Testis (tissue), 2 donors: ENCODE measurements at regions not wholly inside any gene's neighbourhood (a gene's known extent, or its start where the extent isn't known, plus 50 kb on each side); places are given as distances from the start of the nearest gene placed in this dataset.

Experiments
- DNase-seq: peaks from one replicate; pipeline ENCODE4 v3.0.0-alpha.2; 2019
- H3K27ac ChIP-seq, 2 donors: fragments of 200-600 bp; sonication (generic); one replicate each; pipeline ENCODE4 v1.5.1; 2019
- H3K27me3 ChIP-seq: fragments of 200-600 bp; sonication (generic); one replicate; pipeline ENCODE4 v1.5.1; 2019
- H3K36me3 ChIP-seq: fragments of 200-600 bp; sonication (generic); one replicate; pipeline ENCODE4 v1.5.1; 2017; ENCODE audit warnings: low read depth; ENCODE audit errors: missing control alignments
- H3K4me1 ChIP-seq: fragments of 200-600 bp; sonication (generic); one replicate; pipeline ENCODE4 v1.5.1; 2019
- H3K4me3 ChIP-seq, 2 donors: fragments of 200-600 bp; sonication (generic); one replicate each; pipeline ENCODE4 v1.5.1; 2017 to 2019
- H3K9me3 ChIP-seq: fragments of 200-600 bp; sonication (generic); one replicate; pipeline ENCODE4 v1.5.1; 2017
- CTCF ChIP-seq, 3 experiments: fragments of 450-650 bp in 2 of 3; fragments of 200-600 bp in 1 of 3; sonication (generic) in 1 of 3; IDR thresholded peaks; one replicate each; pipeline ENCODE4 v1.5.1; 2016 to 2019; ENCODE audit warnings: antibody characterized with exemption in 3 of 3, mild to moderate bottlenecking in 2 of 3, moderate library complexity in 1 of 3
- POLR2A ChIP-seq: fragments of 450-650 bp; IDR thresholded peaks from one replicate; pipeline ENCODE4 v1.6.1; 2017; ENCODE audit warnings: antibody characterized with exemption, mild to moderate bottlenecking, moderate library complexity
- WGBS, 2 donors: methylation state at CpG; one replicate each; pipeline ENCODE4 v1.1.5; 2018; 5-methylcytosine and 5-hydroxymethylcytosine counted together
- intact Hi-C: fragments of 100-400 bp; cut with DNase I; formaldehyde crosslinking; loops from one replicate; pipeline ENCODE4 v1.15.1; 2023; ENCODE audit warnings: low total_unique reads

- no peak for DNase-seq
- 81 to 82% methylated on average over 5 of the region's 5 CpGs for WGBS, 2 donors
- Histone ChIP-seq H3K4me3 (no peak overlapping the region), H3K36me3 (no peaks in the 10 kb centered on the region), H3K27me3 (no peaks in the 10 kb centered on the region), H3K4me1 (no peaks in the 10 kb centered on the region), H3K27ac (no peak overlapping the region), H3K9me3 (no peaks in the 10 kb centered on the region)
- intact Hi-C loops: no loop called here
- TF ChIP-seq CTCF (IDR thresholded peaks at IDR 0.05) (no peak), POLR2A (no peak)
Observed at GRCh38 chr3:70742081-70742480, 429.6 kb upstream of the MDFIC2 start.

GRCh38 chr3:70740872-70741271 lies 428.4 kb upstream of the MDFIC2 start:
- no peaks in the 10 kb centered on the region for H3K4me1 ChIP-seq
- DNase-seq: no peak
- intact Hi-C loops: no loop called here
- no peaks in the 10 kb centered on the region for H3K36me3 ChIP-seq
- no peak overlapping the region for H3K27ac ChIP-seq
- TF ChIP-seq CTCF (IDR thresholded peaks at IDR 0.05): no peak
- TF ChIP-seq POLR2A: no peak
- no peaks in the 10 kb centered on the region for H3K27me3 ChIP-seq
- WGBS, 2 donors: 48 to 56% methylated on average over 4 of the region's 4 CpGs
- H3K4me3 ChIP-seq: no peak overlapping the region
- H3K9me3 ChIP-seq: no peaks in the 10 kb centered on the region

GRCh38 chr3:70740071-70740470 lies 427.6 kb upstream of the MDFIC2 start:
- H3K27ac ChIP-seq: no peak overlapping the region
- 84 to 93% methylated on average over 1 of the region's 1 CpG for WGBS, 2 donors
- TF ChIP-seq CTCF (IDR thresholded peaks at IDR 0.05): no peak
- no peak for TF ChIP-seq POLR2A
- H3K4me1 ChIP-seq: no peaks in the 10 kb centered on the region
- H3K36me3 ChIP-seq: no peaks in the 10 kb centered on the region
- no peaks in the 10 kb centered on the region for H3K9me3 ChIP-seq
- no peak for DNase-seq
- intact Hi-C loops: no loop called here
- H3K27me3 ChIP-seq: no peaks in the 10 kb centered on the region
- H3K4me3 ChIP-seq: no peak overlapping the region

DNA sequence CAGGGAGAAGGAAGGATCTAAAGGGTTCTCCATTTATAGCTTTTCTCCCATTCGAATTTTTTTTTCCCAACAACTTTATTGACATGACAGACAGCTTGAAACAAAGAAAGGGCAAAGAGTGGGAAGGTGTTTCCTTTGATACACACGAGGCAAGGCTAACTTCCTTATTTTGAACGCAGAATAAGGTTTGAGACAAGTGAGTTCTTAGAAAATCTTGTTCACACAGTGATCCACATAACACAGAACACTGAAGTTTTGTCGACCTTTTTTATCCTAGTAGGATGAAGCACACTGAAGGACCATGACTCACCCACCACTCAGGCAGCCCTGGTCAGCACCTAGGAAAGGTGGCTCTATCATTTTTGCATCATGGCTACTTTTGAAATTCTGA lies 425.8 kb upstream of the MDFIC2 start:
- Histone ChIP-seq H3K4me1 (no peaks in the 10 kb centered on the region), H3K36me3 (no peaks in the 10 kb centered on the region), H3K4me3 (no peak overlapping the region), H3K27ac (no peak overlapping the region), H3K27me3 (no peaks in the 10 kb centered on the region), H3K9me3 (no peaks in the 10 kb centered on the region)
- 67 to 73% methylated on average over 4 of the region's 4 CpGs for WGBS, 2 donors
- DNase-seq: no peak
- TF ChIP-seq POLR2A (no peak), CTCF (IDR thresholded peaks at IDR 0.05) (no peak)
- intact Hi-C loops: no loop called here

- Histone ChIP-seq H3K27ac (no peak overlapping the region), H3K4me1 (no peaks in the 10 kb centered on the region), H3K36me3 (no peaks in the 10 kb centered on the region), H3K4me3 (no peak overlapping the region), H3K27me3 (no peaks in the 10 kb centered on the region), H3K9me3 (no peaks in the 10 kb centered on the region)
- intact Hi-C loops: no loop called here
- no peak for TF ChIP-seq CTCF (IDR thresholded peaks at IDR 0.05)
- TF ChIP-seq POLR2A: no peak
- WGBS, 2 donors: 50 to 60% methylated on average over 2 of the region's 2 CpGs
- DNase-seq: no peak
Observed at GRCh38 chr3:70737666-70738290, 425.3 kb upstream of the MDFIC2 start.
